Head of caudate nucleus (tissue), 42 donors: ENCODE measurements at regions not wholly inside any gene's neighbourhood (a gene's known extent, or its start where the extent isn't known, plus 50 kb on each side); places are given as distances from the start of the nearest gene placed in this dataset.
A peak's percentile ranks its signal among the peaks of the same experiment; 100 is the strongest.
"Not testable (repeated sequence)": the region's sequence is repeated elsewhere in the genome, so short reads cannot be mapped to it uniquely, and the experiment has no call there.

ENCODE experiments used
- DNase-seq, 42 donors: peaks; one replicate each; pipeline versions ENCODE4 v3.0.0 to v3.0.0-alpha.2; 2020 to 2021; ENCODE audit warnings: mixed read lengths in 7 of 42
- intact Hi-C: fragments of 100-400 bp; cut with DNase I; formaldehyde crosslinking; loops from one replicate; pipeline ENCODE4 v1.15.0; 2022

DNA sequence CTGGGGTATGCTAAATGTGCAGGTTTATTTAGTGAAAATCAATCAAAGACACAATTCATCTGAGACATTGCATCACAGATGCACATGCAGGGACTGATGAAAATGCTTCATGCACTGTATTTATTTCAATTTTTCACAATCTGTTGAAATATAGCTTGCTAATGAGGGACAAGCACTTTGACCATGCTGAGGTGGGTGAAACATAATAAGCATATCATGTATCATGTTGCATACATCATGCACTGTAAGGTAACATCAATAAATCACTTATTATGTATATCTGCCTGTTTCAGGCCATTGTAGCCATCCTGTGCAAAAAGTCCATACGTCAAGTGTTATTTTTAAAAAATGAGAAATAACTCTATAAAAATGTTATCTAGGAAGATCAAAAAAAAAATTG, 426.9 kb upstream of the PCDH15 start:
- intact Hi-C loops = no loop called here
- no peak for DNase-seq

DNA sequence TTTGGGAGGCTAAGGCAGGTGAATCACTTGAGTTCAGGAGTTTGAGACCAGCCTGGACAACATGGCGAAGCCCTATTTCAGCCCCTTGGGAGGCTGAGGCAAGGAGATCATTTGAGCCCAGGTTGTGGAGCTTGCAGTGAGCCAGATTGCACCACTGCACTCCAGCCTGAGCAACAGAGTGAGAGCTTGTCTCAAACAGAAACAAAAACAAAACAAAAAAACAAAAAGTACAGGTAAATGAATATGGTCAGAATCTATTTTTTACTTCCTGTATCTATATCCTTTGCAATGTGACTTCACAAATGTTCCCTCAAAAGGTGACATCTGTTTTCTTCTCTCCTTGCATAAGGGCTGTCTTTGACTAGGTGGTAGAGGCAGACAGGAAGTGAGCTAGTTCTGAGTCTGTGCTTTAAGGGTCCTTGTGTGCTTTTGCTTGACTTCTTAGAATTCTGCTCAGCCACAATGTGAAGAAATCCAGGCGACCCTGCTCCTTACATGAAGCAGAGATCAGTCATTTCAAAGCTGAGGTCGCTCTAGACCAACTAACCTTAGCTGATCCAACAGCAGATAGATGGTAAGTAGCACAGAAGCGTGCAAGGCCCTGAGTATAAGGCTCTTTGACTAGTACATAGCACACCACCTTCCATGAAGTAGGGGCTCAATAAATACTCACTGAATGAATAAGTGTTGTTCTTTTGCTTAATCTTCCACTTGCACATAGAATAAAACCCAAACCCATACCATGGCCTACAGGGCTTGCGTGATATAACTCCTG, 423.2 kb upstream of the PCDH15 start:
- no peak for DNase-seq
- intact Hi-C loops = no loop called here

GRCh38 chr10:55223352-55223751, 422.3 kb upstream of the PCDH15 start:
- no peak for DNase-seq
- intact Hi-C loops = no loop called here

DNA sequence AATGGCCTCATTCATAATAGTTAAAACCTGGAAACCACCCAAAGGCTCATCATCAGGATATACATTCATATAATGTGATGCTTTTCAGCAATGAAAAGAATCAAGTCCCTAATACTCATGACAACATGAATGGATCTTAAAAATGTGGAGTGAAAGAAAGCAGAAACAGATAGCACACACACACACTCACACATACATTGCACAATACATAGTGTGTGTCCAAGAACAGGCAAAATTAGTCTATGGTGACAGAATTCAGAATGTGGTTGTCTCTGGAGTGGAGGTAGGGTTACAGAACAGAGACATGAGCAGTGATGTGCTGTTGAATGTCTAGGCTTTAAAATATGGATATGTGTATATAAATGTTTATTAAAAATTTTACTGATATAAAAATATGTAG, 419.9 kb upstream of the PCDH15 start:
- DNase-seq = no peak
- intact Hi-C loops = no loop called here

DNA sequence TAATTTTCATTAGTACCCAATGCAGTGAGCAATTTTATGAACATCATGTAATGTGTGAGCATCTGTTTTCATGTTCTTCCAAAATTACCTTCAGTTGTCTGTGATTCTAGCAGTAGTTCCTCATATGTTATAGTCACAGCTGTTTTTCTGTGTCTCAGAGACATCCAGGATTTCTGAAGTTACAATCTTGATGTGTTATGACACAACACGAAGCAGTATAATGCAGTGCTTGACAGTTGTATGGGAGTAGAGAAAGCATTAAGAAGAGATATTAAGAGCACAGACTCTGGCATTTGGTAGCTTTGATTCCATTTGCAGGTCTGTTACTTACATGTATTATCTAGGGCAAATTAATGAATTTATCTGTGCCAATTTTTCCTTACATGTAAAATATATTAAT, 414.7 kb upstream of the PCDH15 start:
- no peak for DNase-seq
- intact Hi-C loops = no loop called here

- intact Hi-C loops = no loop called here
These were observed 413.6 kb upstream of the PCDH15 start for GRCh38 chr10:55214608-55215007.

DNA sequence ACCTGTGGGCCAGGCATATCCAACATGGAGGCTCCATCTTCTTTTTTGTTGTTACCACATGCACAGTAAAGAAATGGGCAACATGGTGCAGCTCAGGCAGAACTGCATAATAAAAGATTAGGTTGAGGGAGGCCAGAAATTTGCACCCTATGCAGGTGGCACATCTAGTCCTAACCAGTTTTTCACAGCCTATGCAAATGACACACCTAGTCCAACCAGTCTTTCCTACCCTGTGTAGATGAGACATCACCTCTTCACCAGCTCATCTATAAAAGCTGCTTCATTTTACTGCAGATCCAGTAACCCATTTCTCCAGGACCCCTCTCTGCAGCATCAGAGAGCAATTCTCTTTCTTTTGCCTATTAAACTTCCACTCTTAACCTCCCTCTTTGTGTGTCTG, 411.0 kb upstream of the PCDH15 start:
- intact Hi-C loops = no loop called here

More at GRCh38 chr10:55214608-55215007, 413.6 kb upstream of the PCDH15 start:
- no peak for DNase-seq

GRCh38 chr10:55203874-55204273, 402.8 kb upstream of the PCDH15 start:
- no peak for DNase-seq
- intact Hi-C loops = no loop called here

More for the DNA sequence above, 411.0 kb upstream of the PCDH15 start:
- DNase-seq = no peak

- peak in 1 of 42 donors; percentile 6 for DNase-seq
- intact Hi-C loops = no loop called here
These were observed 402.3 kb upstream of the PCDH15 start for GRCh38 chr10:55203319-55203718.

DNA sequence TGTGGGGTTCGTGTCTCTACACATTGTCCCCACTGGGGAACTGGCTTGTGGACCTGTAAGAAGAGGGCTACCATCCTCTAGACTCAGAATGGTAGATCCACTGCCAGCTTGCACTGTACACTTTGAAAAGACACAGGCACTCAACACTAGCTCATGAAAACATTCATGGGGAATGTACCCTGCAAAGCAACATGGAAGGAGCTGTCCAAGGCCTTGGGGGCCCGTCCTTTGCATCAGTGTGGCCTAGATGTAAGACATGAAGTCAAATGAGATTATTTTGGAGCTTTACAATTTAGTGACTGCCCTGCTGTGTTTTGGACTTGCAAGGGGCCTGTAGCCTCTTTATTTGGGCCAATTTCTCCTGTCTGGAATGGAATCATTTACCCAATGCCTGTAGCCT, 399.0 kb upstream of the PCDH15 start:
- no peak for DNase-seq

GRCh38 chr10:55191236-55191860, 390.3 kb upstream of the PCDH15 start:
- intact Hi-C loops = no loop called here

More for the DNA sequence above, 399.0 kb upstream of the PCDH15 start:
- intact Hi-C loops = no loop called here

DNA sequence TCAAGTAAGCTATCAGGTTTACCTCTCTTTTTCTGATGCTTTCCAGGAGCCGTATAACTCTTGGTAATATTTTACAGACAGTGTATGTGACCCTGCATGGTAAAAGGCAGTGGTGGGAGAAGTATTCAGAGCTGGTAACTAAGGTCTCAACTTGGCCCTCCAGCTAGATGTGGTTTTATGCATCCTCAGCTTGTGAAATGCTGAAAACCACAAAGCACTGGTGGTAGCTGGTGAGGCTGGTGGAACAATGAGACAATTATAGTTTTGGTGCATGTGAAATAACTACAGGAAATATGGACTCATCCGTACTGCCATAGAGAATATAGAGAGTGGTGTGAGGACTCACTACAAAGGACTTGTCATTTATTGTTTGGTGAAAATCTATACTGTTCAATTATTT, 383.0 kb upstream of the PCDH15 start:
- intact Hi-C loops = no loop called here
- no peak for DNase-seq

More at GRCh38 chr10:55191236-55191860, 390.3 kb upstream of the PCDH15 start:
- no peak for DNase-seq

- intact Hi-C loops = no loop called here
- DNase-seq = no peak
These were observed 379.3 kb upstream of the PCDH15 start for GRCh38 chr10:55180357-55180756.

DNA sequence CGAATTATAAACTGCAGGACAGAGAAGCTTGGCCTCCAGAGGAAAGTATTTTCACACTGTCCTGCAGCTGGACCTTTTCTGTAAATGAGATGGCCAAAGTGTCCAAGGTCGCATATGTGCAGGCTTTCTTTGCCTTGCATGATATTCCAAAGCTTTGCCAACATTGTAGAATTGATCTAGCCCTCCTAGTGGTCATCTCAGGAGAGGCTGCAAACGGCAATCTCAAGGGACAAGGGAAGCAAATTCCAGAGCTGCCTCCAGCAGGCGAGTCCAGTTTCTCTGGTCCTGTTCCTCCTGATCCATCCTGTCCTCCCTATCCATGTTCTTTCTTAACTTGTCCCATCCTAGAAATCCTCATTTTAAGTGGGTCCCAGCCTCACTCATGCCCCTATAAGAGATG, 373.4 kb upstream of the PCDH15 start:
- DNase-seq = no peak
- intact Hi-C loops = no loop called here

DNA sequence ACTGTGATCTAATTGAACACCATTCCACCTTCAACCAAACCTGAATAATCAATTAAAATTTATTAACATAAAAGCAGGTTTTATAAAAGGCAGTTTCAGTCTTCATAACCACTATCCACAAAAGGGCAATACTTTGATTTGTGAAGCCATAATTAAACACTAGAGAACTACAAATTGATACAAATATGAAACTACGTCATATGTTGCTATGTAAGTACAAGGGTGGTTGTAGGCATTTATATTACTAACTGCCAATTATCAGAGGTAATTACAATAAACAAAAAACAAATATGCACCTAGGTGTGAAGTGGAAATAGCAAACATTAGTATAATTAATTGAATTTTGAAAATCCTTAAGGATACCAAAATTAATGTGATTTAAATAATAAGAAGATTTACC, 368.5 kb upstream of the PCDH15 start:
- DNase-seq = no peak

DNA sequence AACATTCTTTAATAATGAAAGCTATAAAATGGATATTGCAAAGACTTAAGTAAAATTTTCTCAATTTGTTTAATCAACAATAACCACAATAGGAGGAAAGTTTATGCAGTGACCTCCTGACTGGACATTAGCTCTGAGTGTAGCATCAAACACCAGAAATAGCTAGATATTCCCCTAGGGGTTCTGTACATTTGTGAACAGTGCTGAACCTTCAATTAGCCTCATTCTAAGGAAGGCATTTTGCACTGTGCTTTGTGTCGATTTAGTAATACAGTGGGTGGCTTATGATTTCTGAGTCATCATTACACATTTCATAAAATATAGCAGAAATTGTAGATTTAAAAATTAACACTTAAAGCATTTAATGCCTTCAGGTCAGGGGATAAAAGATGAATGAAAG, 367.3 kb upstream of the PCDH15 start:
- DNase-seq = peak in 2 of 42 donors; percentile 5 to 7
- intact Hi-C loops = no loop called here

More for the DNA sequence above, 368.5 kb upstream of the PCDH15 start:
- intact Hi-C loops = no loop called here

GRCh38 chr10:55163388-55163979, 362.5 kb upstream of the PCDH15 start:
- intact Hi-C loops = no loop called here
- DNase-seq = no peak

DNA sequence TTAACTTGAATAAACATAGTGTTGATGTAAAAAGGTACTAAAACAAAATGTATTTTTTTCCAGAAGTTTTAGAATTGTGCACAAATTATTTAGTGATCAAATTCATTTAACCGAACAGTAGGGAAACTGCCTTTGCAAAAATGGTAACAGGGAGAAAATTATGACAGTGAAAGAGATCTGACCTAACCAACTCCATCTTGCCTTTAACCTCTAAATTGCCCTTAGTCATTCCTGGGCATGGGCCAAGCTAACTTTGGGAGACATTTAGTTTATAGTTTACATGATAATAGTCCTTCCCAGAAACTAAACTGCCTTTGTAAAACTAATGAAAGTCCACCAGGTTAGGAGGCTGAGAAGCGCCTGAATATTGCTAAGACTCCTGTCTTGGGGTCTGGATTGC, 361.3 kb upstream of the PCDH15 start:
- intact Hi-C loops, DNase-seq: not testable (repeated sequence)

GRCh38 chr10:55160655-55161283, 359.7 kb upstream of the PCDH15 start:
- intact Hi-C loops = no loop called here

GRCh38 chr10:55158633-55159032, 357.6 kb upstream of the PCDH15 start:
- intact Hi-C loops = no loop called here
- DNase-seq = no peak

More at GRCh38 chr10:55160655-55161283, 359.7 kb upstream of the PCDH15 start:
- no peak for DNase-seq
